ENCODE measurements at regions not wholly inside any gene's neighbourhood (a gene's known extent, or its start where the extent isn't known, plus 50 kb on each side); places are given as distances from the start of the nearest gene placed in this dataset.

DNA sequence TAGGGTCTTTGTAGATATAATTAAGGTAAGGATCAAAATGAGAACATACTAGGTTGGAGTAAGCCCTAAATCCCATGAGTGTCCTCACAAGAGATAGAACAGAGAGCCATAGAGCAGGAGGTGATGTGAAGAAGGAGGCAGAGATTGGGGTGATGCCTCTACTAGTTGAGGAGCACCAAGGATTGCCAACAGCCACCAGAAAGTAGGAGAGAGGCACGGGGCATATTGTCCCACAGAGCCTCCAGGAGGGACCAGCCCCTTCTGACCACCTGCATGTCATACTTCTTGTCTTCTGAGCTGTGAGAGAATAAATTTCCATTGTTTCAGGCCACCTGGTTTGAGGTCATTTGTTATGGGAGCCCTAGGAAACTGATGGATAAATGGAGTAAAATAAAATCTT, 363.3 kb downstream of the RPS6KC1 start:
- TF ChIP-seq POLR2AphosphoS5 (IDR thresholded peaks at IDR 0.05) (no peak), POLR2A (IDR thresholded peaks at IDR 0.05; ENCODE audit: low read depth) (no peak), CTCF (IDR thresholded peaks at IDR 0.05) (no peak)
